Dedifferentiated amniotic fluid mesenchymal stem cell (primary cell): ENCODE measurements at regions not wholly inside any gene's neighbourhood (a gene's known extent, or its start where the extent isn't known, plus 50 kb on each side); places are given as distances from the start of the nearest gene placed in this dataset.

ENCODE experiments used
- DNase-seq: peaks from one replicate; pipeline ENCODE4 v3.0.0-alpha.2; 2016; ENCODE audit errors: extremely low spot score

GRCh38 chr4:157550028-157550427 is 329.5 kb downstream of the GRIA2 start:
- DNase-seq, result no peak

DNA sequence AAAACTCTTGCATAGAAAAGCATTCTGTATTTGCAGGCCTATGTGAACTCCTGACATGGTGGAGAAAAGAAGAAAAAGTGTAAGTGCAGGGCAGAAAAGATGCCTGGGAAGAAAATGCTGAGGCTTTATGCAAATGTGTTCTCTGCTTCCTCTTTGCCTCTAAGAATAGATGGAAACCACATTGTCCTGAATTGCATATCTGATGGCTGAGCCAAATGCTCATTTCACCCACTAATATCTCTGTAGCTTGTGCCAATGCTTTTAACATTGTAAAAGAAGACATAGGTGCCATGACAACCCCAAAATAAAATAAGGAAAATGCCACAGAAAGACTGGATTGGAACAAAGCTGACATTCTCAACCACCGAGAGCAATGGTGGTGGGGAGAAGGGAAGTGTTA is 307.4 kb downstream of the GRIA2 start:
- DNase-seq, result no peak

DNA sequence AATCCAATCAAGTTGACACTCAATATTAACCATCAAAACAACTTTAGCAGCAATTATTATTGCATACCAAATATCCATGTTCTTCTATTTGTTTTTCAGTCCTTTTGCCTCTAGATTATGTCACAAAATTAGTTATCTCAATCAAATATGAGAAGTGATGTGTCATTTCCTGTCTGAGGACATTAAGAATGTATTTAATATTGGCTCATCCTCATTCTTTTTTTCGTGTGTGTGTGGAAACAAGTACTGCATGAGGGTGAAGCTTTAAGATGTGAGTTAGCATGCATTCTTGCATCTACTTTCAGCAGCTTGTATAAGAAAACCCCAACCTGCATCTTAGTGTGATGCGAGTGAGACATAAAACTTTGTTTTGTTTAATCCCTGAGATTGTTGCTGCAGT is 301.4 kb downstream of the GRIA2 start:
- no peak for DNase-seq

DNA sequence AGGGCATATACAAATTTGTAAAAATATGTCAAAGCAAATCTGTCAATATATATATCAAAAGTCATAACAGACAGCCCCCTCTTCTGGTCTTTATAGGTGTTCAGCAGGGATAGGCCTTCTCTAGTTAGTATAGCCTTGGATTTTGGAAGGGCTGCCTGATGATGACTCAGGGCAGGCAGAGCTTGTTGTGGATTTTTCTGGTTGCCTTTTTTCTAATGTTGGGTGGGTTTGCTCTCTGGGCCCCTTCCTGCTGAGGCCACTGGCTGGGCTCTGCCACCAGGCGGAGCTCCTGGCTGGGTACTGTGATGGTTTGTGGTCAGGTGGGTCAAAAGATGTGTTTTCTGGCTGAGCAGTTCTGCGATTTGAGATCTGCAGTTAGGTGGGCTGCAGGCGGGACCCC is 294.2 kb downstream of the GRIA2 start:
- DNase-seq, result no peak

DNA sequence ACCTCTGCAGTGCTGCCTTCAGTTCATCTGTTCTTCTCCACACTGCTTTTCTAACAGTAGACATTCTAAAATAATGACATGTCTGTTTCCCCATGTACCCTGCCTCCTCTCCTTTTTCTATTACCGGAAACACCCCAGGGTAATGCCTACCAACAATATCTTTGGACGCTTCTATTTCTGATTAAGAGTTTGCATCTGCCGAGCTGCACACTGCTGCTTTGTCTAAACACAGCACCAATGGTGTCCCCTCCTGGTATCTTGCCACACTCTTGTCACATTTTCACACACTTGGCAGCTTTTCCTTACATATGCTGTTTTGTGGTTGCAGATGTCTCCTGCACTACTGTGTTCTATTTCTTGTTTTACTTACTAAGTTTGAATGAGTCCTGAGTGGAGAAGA is 288.8 kb downstream of the GRIA2 start:
- DNase-seq, result no peak

- no peak for DNase-seq
Observed at GRCh38 chr4:157502656-157503055, 282.1 kb downstream of the GRIA2 start.

DNA sequence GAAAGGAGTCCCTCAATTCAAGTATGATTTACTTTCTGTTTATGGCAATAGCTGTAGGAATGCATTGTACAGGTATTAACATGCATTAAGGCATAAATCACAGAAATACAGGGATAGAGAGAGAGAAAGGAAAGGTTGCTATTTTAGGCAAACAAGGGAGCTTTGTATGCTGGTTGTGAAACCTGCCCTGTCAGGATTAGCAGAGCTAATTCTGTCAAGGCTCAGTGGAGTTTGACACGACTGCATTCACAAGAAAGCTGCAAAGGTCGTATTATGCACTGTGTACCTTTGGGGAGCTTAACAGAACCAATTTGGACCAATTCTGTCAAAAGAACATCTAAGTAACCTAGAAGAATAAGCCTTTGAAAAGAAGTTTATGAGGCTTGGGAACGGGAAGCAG is 239.3 kb downstream of the GRIA2 start:
- DNase-seq, result no peak

DNA sequence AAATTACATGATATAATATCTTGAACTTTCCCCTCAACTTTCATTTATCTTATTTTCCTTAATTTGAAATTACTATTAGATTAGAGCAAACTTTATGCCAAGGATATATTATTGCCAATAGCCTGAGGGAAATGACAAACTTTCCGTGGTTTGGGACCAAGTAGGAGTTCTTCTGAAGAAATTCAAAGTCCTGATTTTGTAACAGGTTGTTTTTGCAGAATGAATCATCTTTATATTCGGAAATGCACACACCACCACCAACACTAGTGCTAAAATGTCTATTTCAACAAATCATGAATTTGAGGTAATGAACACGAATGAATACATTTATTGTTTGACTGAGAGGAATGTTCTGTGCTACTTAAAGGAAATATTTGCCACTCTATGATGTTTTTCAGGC is 226.7 kb downstream of the GRIA2 start:
- DNase-seq, result no peak

GRCh38 chr4:157444014-157444413 is 223.5 kb downstream of the GRIA2 start:
- no peak for DNase-seq

DNA sequence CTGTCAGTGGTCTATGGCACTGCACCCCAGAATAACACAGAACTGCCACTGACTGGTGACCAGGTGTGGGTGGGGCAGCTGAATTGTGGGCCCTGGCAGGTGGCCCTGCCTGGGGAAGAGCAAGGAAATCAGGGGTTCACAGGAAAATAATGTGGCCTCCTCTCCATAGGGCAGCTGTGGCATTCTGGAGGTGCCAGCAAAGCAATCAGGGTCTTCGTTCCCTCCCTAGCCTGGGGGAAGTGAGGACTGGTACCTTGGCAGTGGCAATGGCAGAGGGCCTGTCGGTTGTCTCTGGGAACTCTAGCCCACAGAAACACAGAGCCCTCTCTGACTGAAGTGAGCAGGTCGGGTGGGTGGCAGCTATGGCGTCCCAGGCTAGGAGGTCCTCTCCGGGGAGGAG is 223.0 kb downstream of the GRIA2 start:
- no peak for DNase-seq

- no peak for DNase-seq
Observed at GRCh38 chr4:157425897-157426296, 205.4 kb downstream of the GRIA2 start.

GRCh38 chr4:157423526-157424020 is 203.0 kb downstream of the GRIA2 start:
- no peak for DNase-seq

DNA sequence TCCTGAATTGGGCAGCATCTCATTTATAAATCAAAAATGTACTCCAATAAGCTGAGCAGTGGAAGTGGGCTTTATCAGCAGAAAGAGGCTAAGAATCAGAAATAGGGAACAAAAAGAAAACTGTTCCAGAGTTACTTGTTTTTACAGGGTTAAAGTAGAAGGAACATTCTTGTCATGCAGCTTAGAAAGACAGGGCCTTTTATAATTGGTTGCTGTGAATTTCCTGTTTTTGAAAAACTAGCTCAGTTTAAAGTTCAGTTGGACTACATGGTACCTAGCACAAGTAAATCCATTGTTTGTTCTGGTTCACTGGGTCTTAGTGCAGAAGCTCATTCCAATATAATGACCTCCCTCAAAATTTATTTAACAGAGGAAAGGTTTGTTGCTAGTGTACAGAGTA is 200.8 kb downstream of the GRIA2 start:
- no peak for DNase-seq
